Right lobe of liver (tissue), 6 donors: ENCODE measurements at regions not wholly inside any gene's neighbourhood (a gene's known extent, or its start where the extent isn't known, plus 50 kb on each side); places are given as distances from the start of the nearest gene placed in this dataset.

Experiments
- ATAC-seq, 4 donors: fragments of 200-7000 bp; cut with Tn5 transposase; one replicate each; pipeline ENCODE4 v1.9.1; 2020; ENCODE audit warnings: mild to moderate bottlenecking in 4 of 4, moderate library complexity in 4 of 4
- DNase-seq, 3 donors: peaks; one replicate each; pipeline ENCODE4 v3.0.0-alpha.2; 2020
- H3K27ac ChIP-seq, 3 donors: fragments of 200-600 bp; one replicate each; pipeline ENCODE4 v1.8.0; 2022
- H3K27me3 ChIP-seq, 2 donors: fragments of 200-600 bp; one replicate each; pipeline ENCODE4 v1.8.0; 2022
- H3K36me3 ChIP-seq, 4 donors: fragments of 200-600 bp; sonication (generic) in 1 of 4; one replicate each; pipeline versions ENCODE4 v1.5.1 to v1.8.0; 2017 to 2022; ENCODE audit warnings: control low read depth in 1 of 4
- H3K4me1 ChIP-seq, 4 donors: fragments of 200-600 bp; sonication (generic) in 1 of 4; one replicate each; pipeline versions ENCODE4 v1.5.1 to v1.8.0; 2017 to 2022; ENCODE audit warnings: control low read depth in 1 of 4
- H3K4me3 ChIP-seq, 3 donors: fragments of 200-600 bp; one replicate each; pipeline ENCODE4 v1.8.0; 2022
- H3K9me3 ChIP-seq, 4 donors: fragments of 200-600 bp; sonication (generic) in 1 of 4; one replicate each; pipeline versions ENCODE4 v1.5.1 to v1.8.0; 2017 to 2022; ENCODE audit warnings: control low read depth in 1 of 4
- CTCF ChIP-seq, 4 donors: fragments of 200-600 bp in 3 of 4; fragments of 450-650 bp in 1 of 4; IDR thresholded peaks; one replicate each; pipeline versions ENCODE4 v1.5.1 to v1.8.0; 2016 to 2022; ENCODE audit warnings: antibody characterized with exemption in 4 of 4, mild to moderate bottlenecking in 2 of 4
- POLR2A ChIP-seq: fragments of 450-650 bp; IDR thresholded peaks from one replicate; pipeline ENCODE4 v1.6.1; 2017; ENCODE audit warnings: antibody characterized with exemption, mild to moderate bottlenecking
- WGBS: methylation state at CpG from one replicate; pipeline ENCODE4 v1.1.6; 2018; ENCODE audit warnings: low coverage, low lambda C conversion rate; ENCODE audit not compliant: insufficient coverage; ENCODE audit errors: missing lambda C conversion rate; 5-methylcytosine and 5-hydroxymethylcytosine counted together
- intact Hi-C, 2 donors: fragments of 100-400 bp; cut with DNase I; formaldehyde crosslinking; loops; one replicate each; pipeline versions ENCODE4 v1.11.2 to v1.14.1; 2022
- donor health status: DM: no; HTN: yes; CAD: no.
- donor health status: DM: no; HTN: no; CAD: no.
- donor health status: DM: no; HTN: no; CAD: no.
- donor health status: DM: no; HTN: yes; CAD: no.
- donor health status: DM: no; HTN: yes; CAD: no.

GRCh38 chr3:74054566-74054965, 429.8 kb upstream of the PDZRN3 start:
- intact Hi-C loops = no loop called here
- Histone ChIP-seq H3K4me3 (no peak overlapping the region), H3K36me3 (no peaks in the 10 kb centered on the region), H3K27ac (no peak overlapping the region), H3K27me3 (no peaks in the 10 kb centered on the region), H3K4me1 (no peaks in the 10 kb centered on the region), H3K9me3 (no peaks in the 10 kb centered on the region)
- TF ChIP-seq POLR2A (no peak), CTCF (IDR thresholded peaks at IDR 0.05) (no peak)
- no peak for ATAC-seq
- DNase-seq = no peak

GRCh38 chr3:74053970-74054516, 429.3 kb upstream of the PDZRN3 start:
- Histone ChIP-seq H3K9me3 (no peaks in the 10 kb centered on the region), H3K36me3 (no peaks in the 10 kb centered on the region), H3K4me3 (no peak overlapping the region), H3K4me1 (no peaks in the 10 kb centered on the region), H3K27ac (no peak overlapping the region), H3K27me3 (no peaks in the 10 kb centered on the region)
- no peak for DNase-seq
- intact Hi-C loops = no loop called here
- ATAC-seq = no peak
- TF ChIP-seq CTCF (IDR thresholded peaks at IDR 0.05) = no peak
- no peak for TF ChIP-seq POLR2A

GRCh38 chr3:74049444-74049843, 424.7 kb upstream of the PDZRN3 start:
- H3K4me1 ChIP-seq = no peaks in the 10 kb centered on the region
- WGBS = 63% methylated on average over 5 of the region's 5 CpGs
- no peak overlapping the region for H3K27ac ChIP-seq
- ATAC-seq = no peak
- intact Hi-C loops = no loop called here
- no peaks in the 10 kb centered on the region for H3K36me3 ChIP-seq
- TF ChIP-seq POLR2A = no peak
- TF ChIP-seq CTCF (IDR thresholded peaks at IDR 0.05) = no peak
- no peaks in the 10 kb centered on the region for H3K27me3 ChIP-seq
- H3K4me3 ChIP-seq = no peak overlapping the region
- no peaks in the 10 kb centered on the region for H3K9me3 ChIP-seq
- DNase-seq = no peak

GRCh38 chr3:74048699-74049098, 424.0 kb upstream of the PDZRN3 start:
- Histone ChIP-seq H3K27ac (no peak overlapping the region), H3K9me3 (no peaks in the 10 kb centered on the region), H3K4me1 (no peaks in the 10 kb centered on the region), H3K36me3 (no peaks in the 10 kb centered on the region), H3K4me3 (no peak overlapping the region), H3K27me3 (no peaks in the 10 kb centered on the region)
- TF ChIP-seq POLR2A (no peak), CTCF (IDR thresholded peaks at IDR 0.05) (no peak)
- intact Hi-C loops = no loop called here
- ATAC-seq (no peak), DNase-seq (no peak)

- DNase-seq (no peak), ATAC-seq (no peak)
- no peak overlapping the region for H3K4me3 ChIP-seq
- H3K9me3 ChIP-seq = no peaks in the 10 kb centered on the region
- no peaks in the 10 kb centered on the region for H3K4me1 ChIP-seq
- intact Hi-C loops = no loop called here
- 97% methylated on average over 2 of the region's 2 CpGs for WGBS
- no peak overlapping the region for H3K27ac ChIP-seq
- no peaks in the 10 kb centered on the region for H3K27me3 ChIP-seq
- TF ChIP-seq CTCF (IDR thresholded peaks at IDR 0.05) = no peak
- no peak for TF ChIP-seq POLR2A
- H3K36me3 ChIP-seq = no peaks in the 10 kb centered on the region
Measured at GRCh38 chr3:74045000-74045399, 420.3 kb upstream of the PDZRN3 start.
